Progenitor cell of endocrine pancreas (in vitro differentiated cells): ENCODE measurements at regions not wholly inside any gene's neighbourhood (a gene's known extent, or its start where the extent isn't known, plus 50 kb on each side); places are given as distances from the start of the nearest gene placed in this dataset.

ENCODE experiments used
- DNase-seq: peaks from one replicate; pipeline ENCODE4 v3.0.0; 2021; ENCODE audit warnings: low spot score; ENCODE audit not compliant: unreplicated experiment
- H3K27ac Mint-ChIP-seq: 2 replicates; pipeline ENCODE4 v1.8.0; 2021; ENCODE audit warnings: mild to moderate bottlenecking, moderate library complexity, mixed read lengths
- H3K27me3 Mint-ChIP-seq: 2 replicates; pipeline ENCODE4 v1.8.0; 2021; ENCODE audit warnings: mixed read lengths
- H3K36me3 Mint-ChIP-seq: 2 replicates; pipeline ENCODE4 v1.8.0; 2022; ENCODE audit warnings: mixed read lengths; ENCODE audit not compliant: insufficient read depth
- H3K4me1 Mint-ChIP-seq: 2 replicates; pipeline ENCODE4 v1.8.0; 2021; ENCODE audit warnings: low read depth, mixed read lengths
- H3K4me3 Mint-ChIP-seq: 2 replicates; pipeline ENCODE4 v1.8.0; 2021; ENCODE audit warnings: low read depth, mild to moderate bottlenecking, moderate library complexity, mixed read lengths
- H3K9me3 Mint-ChIP-seq: 2 replicates; pipeline ENCODE4 v1.8.0; 2021; ENCODE audit warnings: low read depth, mixed read lengths
- TF ChIP-seq, protein P1 (sequence below): fragments of 200-600 bp; sonication (generic); IDR thresholded peaks from one replicate; pipeline ENCODE4 v1.5.0; 2021; ENCODE audit warnings: antibody characterized with exemption, mild to moderate bottlenecking; ENCODE audit not compliant: unreplicated experiment

DNA sequence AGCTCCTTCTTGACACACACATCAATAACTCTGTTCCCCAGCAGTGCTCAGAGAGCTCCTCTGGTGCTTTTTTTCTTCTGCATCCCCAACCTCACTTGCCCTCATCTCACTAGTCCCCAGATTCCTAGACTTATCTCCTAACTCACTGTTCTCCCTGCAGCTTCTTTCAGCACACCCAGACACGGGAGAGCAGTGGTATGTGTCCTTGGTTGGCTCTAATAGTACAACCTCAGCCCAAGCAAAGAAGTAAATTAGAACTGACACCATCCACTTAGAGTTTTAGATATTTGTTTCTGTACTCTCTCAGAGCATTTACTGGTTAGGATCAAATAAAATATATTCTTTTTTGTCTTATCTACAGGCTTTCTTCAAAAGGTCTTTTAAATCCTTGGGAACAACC, 201.4 kb upstream of the SNX7 start:
- no peaks in the 10 kb centered on the region for H3K27me3 Mint-ChIP-seq
- no peaks in the 10 kb centered on the region for H3K36me3 Mint-ChIP-seq
- peak overlapping the region; percentile 59 for H3K27ac Mint-ChIP-seq
- TF ChIP-seq, protein P1, sequence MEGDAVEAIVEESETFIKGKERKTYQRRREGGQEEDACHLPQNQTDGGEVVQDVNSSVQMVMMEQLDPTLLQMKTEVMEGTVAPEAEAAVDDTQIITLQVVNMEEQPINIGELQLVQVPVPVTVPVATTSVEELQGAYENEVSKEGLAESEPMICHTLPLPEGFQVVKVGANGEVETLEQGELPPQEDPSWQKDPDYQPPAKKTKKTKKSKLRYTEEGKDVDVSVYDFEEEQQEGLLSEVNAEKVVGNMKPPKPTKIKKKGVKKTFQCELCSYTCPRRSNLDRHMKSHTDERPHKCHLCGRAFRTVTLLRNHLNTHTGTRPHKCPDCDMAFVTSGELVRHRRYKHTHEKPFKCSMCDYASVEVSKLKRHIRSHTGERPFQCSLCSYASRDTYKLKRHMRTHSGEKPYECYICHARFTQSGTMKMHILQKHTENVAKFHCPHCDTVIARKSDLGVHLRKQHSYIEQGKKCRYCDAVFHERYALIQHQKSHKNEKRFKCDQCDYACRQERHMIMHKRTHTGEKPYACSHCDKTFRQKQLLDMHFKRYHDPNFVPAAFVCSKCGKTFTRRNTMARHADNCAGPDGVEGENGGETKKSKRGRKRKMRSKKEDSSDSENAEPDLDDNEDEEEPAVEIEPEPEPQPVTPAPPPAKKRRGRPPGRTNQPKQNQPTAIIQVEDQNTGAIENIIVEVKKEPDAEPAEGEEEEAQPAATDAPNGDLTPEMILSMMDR, result no peak
- H3K4me1 Mint-ChIP-seq, result peaks cover 51% of the 10 kb centered on the region
- H3K9me3 Mint-ChIP-seq, result no peaks in the 10 kb centered on the region
- no peak overlapping the region for H3K4me3 Mint-ChIP-seq
- DNase-seq, result no peak

DNA sequence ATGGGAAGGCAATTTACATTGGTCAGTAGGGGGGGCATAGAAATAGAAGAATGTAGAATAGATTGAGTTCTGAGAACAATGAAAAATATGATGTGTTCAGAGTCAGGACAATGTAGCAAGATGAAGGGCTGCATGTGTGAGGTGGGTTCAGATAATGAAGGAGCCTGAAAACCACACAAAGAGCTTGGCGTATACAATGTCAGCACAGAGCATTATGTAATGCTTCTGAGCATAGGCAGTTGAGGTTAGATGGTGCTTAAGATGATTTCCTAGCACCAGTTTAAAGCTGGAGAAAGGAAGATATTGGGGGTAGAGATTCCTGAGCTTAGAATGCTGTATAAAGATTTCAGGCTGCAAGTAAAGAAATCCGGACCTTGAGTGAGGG, 202.0 kb upstream of the SNX7 start:
- Mint-ChIP-seq H3K4me3 (no peak overlapping the region), H3K27me3 (no peaks in the 10 kb centered on the region), H3K36me3 (no peaks in the 10 kb centered on the region), H3K27ac (peak overlapping the region; percentile 19), H3K9me3 (no peaks in the 10 kb centered on the region), H3K4me1 (peaks cover 53% of the 10 kb centered on the region)
- TF ChIP-seq, protein P1, result no peak
- DNase-seq, result no peak

DNA sequence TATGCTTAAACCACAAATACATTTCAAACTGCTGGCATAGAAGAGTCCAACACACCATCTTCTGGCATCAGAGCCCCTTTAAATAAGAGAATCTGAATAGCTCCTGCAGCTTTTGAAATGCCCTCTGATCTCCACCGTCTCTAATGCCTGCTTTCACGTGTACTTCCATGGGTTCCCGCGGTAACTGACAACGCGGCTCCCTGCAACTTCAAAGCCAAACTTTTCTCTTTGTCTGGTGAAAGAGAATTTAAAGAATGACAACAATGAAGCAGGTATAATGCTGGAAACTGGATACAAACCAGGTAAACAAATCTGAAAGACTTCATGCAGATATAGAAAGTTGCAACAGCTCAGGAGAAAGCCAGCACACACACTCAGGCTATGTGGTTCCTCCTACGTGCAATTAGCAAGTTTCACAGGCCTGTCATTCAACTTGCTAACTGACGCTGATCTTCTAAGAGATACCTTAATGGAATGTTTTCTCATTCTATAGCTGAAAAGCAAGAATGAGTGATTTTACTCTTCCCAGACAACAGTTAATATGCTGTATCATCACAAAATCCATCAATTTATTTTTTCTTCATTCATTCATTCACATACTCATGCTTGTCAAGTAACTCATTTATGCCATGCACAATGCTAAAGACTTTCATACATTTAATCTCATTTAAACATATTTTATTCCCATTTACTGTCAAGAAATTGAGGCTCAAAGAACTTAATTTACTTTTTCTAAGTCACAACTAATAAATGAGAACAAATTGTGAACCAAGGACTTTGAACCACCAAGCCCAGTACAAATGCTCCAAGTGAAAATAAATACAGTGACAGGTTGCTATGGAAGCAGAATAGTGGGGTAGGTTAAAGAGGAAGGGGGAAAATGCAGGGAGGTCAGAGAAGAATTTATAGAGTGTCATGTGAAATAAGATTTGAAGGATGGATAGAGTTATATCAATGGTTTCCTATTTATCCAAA, 202.7 kb upstream of the SNX7 start:
- peaks cover 49% of the 10 kb centered on the region for H3K4me1 Mint-ChIP-seq
- peak overlapping the region; percentile 41 for H3K27ac Mint-ChIP-seq
- no peak for DNase-seq
- no peaks in the 10 kb centered on the region for H3K27me3 Mint-ChIP-seq
- H3K4me3 Mint-ChIP-seq, result no peak overlapping the region
- H3K36me3 Mint-ChIP-seq, result no peaks in the 10 kb centered on the region
- H3K9me3 Mint-ChIP-seq, result no peaks in the 10 kb centered on the region
- TF ChIP-seq, protein P1, result no peak

DNA sequence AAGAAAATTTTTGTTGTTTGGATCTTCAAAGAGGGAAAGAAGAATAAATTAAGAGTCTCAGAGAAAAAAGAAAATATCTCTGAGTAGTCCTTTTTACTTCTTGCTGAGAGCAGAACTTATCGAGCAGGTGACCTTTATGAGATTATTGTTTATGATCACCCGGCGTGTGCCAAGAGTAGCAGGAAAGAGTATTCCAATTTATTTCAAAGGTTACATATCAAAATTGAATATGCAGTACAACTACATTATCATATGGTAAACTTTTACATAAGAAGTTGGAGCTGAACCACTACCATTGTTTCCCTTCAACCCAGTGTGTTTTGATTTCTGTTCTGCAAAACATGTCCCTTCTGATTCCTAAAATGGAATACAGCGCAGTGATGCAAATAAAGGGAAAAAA, 204.3 kb upstream of the SNX7 start:
- DNase-seq, result no peak
- Mint-ChIP-seq H3K27ac (no peak overlapping the region), H3K27me3 (no peaks in the 10 kb centered on the region), H3K4me1 (peaks cover 57% of the 10 kb centered on the region), H3K4me3 (no peak overlapping the region), H3K9me3 (no peaks in the 10 kb centered on the region), H3K36me3 (no peaks in the 10 kb centered on the region)
- TF ChIP-seq, protein P1, result no peak

DNA sequence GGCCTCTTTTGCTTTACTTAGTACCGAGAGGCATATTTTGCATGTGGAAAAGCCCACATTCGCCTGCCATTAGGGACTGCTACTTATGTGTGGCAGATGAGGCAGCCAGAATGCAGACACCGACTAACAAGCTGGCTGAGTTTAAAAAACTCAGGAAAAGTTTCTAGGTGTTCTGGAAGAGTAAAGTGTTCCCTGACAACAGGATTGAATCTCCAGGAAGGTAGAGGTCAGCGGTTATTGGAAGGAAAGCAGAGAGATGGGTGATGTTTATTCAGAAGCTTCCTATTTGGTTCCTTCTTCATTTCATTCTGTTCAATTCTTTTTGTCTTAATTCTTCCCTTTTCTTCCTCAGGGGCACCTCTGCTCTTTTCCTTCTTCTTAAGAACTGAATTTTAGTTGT, 206.9 kb upstream of the SNX7 start:
- Mint-ChIP-seq H3K4me1 (peaks cover 43% of the 10 kb centered on the region), H3K27ac (no peak overlapping the region), H3K27me3 (no peaks in the 10 kb centered on the region), H3K36me3 (no peaks in the 10 kb centered on the region), H3K9me3 (no peaks in the 10 kb centered on the region), H3K4me3 (no peak overlapping the region)
- DNase-seq, result no peak
- TF ChIP-seq, protein P1, result no peak
